GM23338 (cell line): ENCODE measurements at regions not wholly inside any gene's neighbourhood (a gene's known extent, or its start where the extent isn't known, plus 50 kb on each side); places are given as distances from the start of the nearest gene placed in this dataset.

Experiments used
- ATAC-seq: fragments of 200-7000 bp; cut with Tn5 transposase; 3 replicates; pipeline ENCODE4 v1.9.1; 2020
- DNase-seq: peaks from one replicate; pipeline ENCODE4 v3.0.0-alpha.2; 2015; ENCODE audit warnings: low spot score
- H2AFZ ChIP-seq: fragments of 200-600 bp; sonication (generic); 2 replicates; pipeline ENCODE4 v1.8.0; 2016; ENCODE audit warnings: antibody characterized with exemption, mild to moderate bottlenecking, moderate library complexity
- H3F3A ChIP-seq: fragments of 200-600 bp; sonication (generic); replicated peaks from 2 replicates; pipeline ENCODE4 v1.8.0; 2017; ENCODE audit warnings: antibody characterized with exemption, mixed run types, low read depth
- H3K27ac ChIP-seq: fragments of 200-600 bp; sonication (generic); 2 replicates; pipeline ENCODE4 v1.6.1; 2016; ENCODE audit warnings: low read depth
- H3K27me3 ChIP-seq: fragments of 200-600 bp; sonication (generic); 2 replicates; pipeline ENCODE4 v1.8.0; 2016; ENCODE audit warnings: mild to moderate bottlenecking, mixed run types, moderate library complexity; ENCODE audit not compliant: insufficient read depth
- H3K36me3 ChIP-seq: fragments of 200-600 bp; sonication (generic); 2 replicates; pipeline ENCODE4 v1.8.0; 2016; ENCODE audit warnings: mild to moderate bottlenecking; ENCODE audit not compliant: insufficient read depth
- H3K4me1 ChIP-seq: fragments of 200-600 bp; sonication (generic); 2 replicates; pipeline ENCODE4 v1.8.0; 2016; ENCODE audit warnings: mild to moderate bottlenecking, moderate library complexity; ENCODE audit not compliant: insufficient read depth
- H3K4me2 ChIP-seq: fragments of 200-600 bp; sonication (generic); 2 replicates; pipeline ENCODE4 v1.7.1; 2017; ENCODE audit warnings: mixed run types
- H3K4me3 ChIP-seq: fragments of 200-600 bp; sonication (generic); 2 replicates; pipeline ENCODE4 v1.6.1; 2016; ENCODE audit warnings: mixed run types
- H3K79me2 ChIP-seq: fragments of 200-600 bp; sonication (generic); replicated peaks from 2 replicates; pipeline ENCODE4 v1.8.0; 2017; ENCODE audit warnings: mild to moderate bottlenecking; ENCODE audit not compliant: insufficient read depth
- H3K9me2 ChIP-seq: fragments of 200-600 bp; sonication (generic); 2 replicates; pipeline ENCODE4 v1.8.0; 2017; ENCODE audit not compliant: insufficient read depth
- H4K20me1 ChIP-seq: fragments of 200-600 bp; sonication (generic); replicated peaks from 2 replicates; pipeline ENCODE4 v1.8.0; 2017; ENCODE audit warnings: mild to moderate bottlenecking; ENCODE audit not compliant: insufficient read depth
- H3K27ac Mint-ChIP-seq: 2 replicates; pipeline ENCODE4 v1.8.0; 2020; ENCODE audit warnings: inconsistent platforms, mild to moderate bottlenecking, moderate library complexity, mixed read lengths
- H3K27me3 Mint-ChIP-seq: 3 replicates; pipeline ENCODE4 v1.8.0; 2022; ENCODE audit warnings: low read depth, mild to moderate bottlenecking, moderate library complexity, mixed read lengths, inconsistent platforms; ENCODE audit not compliant: insufficient read depth, poor library complexity
- H3K36me3 Mint-ChIP-seq: 3 replicates; pipeline ENCODE4 v1.8.0; 2021; ENCODE audit warnings: low read depth, mild to moderate bottlenecking, inconsistent platforms, moderate library complexity, mixed read lengths
- H3K4me1 Mint-ChIP-seq: 3 replicates; pipeline ENCODE4 v1.8.0; 2020; ENCODE audit warnings: mild to moderate bottlenecking, inconsistent platforms, mixed read lengths
- H3K4me3 Mint-ChIP-seq: 3 replicates; pipeline ENCODE4 v1.8.0; 2021; ENCODE audit warnings: moderate library complexity, mild to moderate bottlenecking, inconsistent platforms, mixed read lengths
- H3K9me3 Mint-ChIP-seq: 3 replicates; pipeline ENCODE4 v1.8.0; 2020; ENCODE audit warnings: moderate library complexity, mild to moderate bottlenecking, inconsistent platforms, mixed read lengths
- EZH2phosphoT487 ChIP-seq: fragments of 200-600 bp; sonication (generic); IDR thresholded peaks from one replicate; pipeline ENCODE4 v1.8.1; 2018; ENCODE audit warnings: antibody characterized with exemption; ENCODE audit not compliant: unreplicated experiment
- NANOG ChIP-seq: IDR thresholded peaks from 2 replicates; pipeline ENCODE4 v1.6.1; 2016; ENCODE audit warnings: antibody characterized with exemption, borderline replicate concordance
- POLR2AphosphoS5 ChIP-seq: IDR thresholded peaks from 2 replicates; pipeline ENCODE4 v1.6.1; 2016; ENCODE audit warnings: antibody characterized with exemption, low read depth
- STAT1 ChIP-seq: IDR thresholded peaks from one replicate; pipeline ENCODE4 v1.6.1; 2016; ENCODE audit warnings: antibody characterized with exemption; ENCODE audit not compliant: unreplicated experiment
- TF ChIP-seq, protein P1 (sequence below): IDR thresholded peaks from 2 replicates; pipeline ENCODE4 v1.6.1; 2016; ENCODE audit warnings: antibody characterized with exemption
- TF ChIP-seq, protein P2 (sequence below), 2 experiments: fragments of 200-600 bp in 1 of 2; sonication (generic) in 1 of 2; conservative IDR thresholded peaks; 2 replicates each; pipeline versions ENCODE4 v1.5.1 to v1.6.1; 2016 to 2017; ENCODE audit warnings: antibody characterized with exemption in 2 of 2, low read depth in 2 of 2, mild to moderate bottlenecking in 2 of 2, moderate library complexity in 1 of 2
- TF ChIP-seq, protein P3 (sequence below): IDR thresholded peaks from one replicate; pipeline ENCODE4 v1.6.1; 2018; ENCODE audit warnings: antibody characterized with exemption; ENCODE audit not compliant: unreplicated experiment

DNA sequence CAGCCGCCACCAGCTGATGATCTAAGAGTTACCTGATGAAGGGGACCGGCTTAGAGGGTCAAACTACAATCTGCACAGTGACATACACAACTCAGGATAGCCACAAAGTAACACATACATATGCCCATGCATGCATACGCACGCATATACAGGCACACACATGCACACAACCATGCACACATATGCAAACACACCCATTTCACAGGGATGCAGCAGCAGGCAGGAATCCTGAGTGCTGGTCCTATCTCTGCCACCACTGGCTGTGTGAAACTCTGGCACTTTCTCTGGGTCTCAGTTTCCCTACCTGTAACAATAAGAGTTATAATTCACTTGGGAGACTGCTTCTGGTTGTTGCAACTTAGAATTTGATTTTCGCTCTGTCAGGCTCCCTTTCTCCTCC, 520.2 kb downstream of the PTPRU start:
- no peaks in the 10 kb centered on the region; the same call in 2 of the 3 replicates for H3K9me3 Mint-ChIP-seq
- no peaks in the 10 kb centered on the region for H3K79me2 ChIP-seq
- TF ChIP-seq, protein P1, sequence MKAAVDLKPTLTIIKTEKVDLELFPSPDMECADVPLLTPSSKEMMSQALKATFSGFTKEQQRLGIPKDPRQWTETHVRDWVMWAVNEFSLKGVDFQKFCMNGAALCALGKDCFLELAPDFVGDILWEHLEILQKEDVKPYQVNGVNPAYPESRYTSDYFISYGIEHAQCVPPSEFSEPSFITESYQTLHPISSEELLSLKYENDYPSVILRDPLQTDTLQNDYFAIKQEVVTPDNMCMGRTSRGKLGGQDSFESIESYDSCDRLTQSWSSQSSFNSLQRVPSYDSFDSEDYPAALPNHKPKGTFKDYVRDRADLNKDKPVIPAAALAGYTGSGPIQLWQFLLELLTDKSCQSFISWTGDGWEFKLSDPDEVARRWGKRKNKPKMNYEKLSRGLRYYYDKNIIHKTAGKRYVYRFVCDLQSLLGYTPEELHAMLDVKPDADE: no peak
- TF ChIP-seq POLR2AphosphoS5: no peak
- TF ChIP-seq, protein P2, sequence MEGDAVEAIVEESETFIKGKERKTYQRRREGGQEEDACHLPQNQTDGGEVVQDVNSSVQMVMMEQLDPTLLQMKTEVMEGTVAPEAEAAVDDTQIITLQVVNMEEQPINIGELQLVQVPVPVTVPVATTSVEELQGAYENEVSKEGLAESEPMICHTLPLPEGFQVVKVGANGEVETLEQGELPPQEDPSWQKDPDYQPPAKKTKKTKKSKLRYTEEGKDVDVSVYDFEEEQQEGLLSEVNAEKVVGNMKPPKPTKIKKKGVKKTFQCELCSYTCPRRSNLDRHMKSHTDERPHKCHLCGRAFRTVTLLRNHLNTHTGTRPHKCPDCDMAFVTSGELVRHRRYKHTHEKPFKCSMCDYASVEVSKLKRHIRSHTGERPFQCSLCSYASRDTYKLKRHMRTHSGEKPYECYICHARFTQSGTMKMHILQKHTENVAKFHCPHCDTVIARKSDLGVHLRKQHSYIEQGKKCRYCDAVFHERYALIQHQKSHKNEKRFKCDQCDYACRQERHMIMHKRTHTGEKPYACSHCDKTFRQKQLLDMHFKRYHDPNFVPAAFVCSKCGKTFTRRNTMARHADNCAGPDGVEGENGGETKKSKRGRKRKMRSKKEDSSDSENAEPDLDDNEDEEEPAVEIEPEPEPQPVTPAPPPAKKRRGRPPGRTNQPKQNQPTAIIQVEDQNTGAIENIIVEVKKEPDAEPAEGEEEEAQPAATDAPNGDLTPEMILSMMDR (conservative IDR thresholded peaks at IDR 0.05; ENCODE audit: low read depth in 2 of 2): no peak
- TF ChIP-seq, protein P3, sequence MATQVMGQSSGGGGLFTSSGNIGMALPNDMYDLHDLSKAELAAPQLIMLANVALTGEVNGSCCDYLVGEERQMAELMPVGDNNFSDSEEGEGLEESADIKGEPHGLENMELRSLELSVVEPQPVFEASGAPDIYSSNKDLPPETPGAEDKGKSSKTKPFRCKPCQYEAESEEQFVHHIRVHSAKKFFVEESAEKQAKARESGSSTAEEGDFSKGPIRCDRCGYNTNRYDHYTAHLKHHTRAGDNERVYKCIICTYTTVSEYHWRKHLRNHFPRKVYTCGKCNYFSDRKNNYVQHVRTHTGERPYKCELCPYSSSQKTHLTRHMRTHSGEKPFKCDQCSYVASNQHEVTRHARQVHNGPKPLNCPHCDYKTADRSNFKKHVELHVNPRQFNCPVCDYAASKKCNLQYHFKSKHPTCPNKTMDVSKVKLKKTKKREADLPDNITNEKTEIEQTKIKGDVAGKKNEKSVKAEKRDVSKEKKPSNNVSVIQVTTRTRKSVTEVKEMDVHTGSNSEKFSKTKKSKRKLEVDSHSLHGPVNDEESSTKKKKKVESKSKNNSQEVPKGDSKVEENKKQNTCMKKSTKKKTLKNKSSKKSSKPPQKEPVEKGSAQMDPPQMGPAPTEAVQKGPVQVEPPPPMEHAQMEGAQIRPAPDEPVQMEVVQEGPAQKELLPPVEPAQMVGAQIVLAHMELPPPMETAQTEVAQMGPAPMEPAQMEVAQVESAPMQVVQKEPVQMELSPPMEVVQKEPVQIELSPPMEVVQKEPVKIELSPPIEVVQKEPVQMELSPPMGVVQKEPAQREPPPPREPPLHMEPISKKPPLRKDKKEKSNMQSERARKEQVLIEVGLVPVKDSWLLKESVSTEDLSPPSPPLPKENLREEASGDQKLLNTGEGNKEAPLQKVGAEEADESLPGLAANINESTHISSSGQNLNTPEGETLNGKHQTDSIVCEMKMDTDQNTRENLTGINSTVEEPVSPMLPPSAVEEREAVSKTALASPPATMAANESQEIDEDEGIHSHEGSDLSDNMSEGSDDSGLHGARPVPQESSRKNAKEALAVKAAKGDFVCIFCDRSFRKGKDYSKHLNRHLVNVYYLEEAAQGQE: no peak
- no peak for TF ChIP-seq STAT1
- TF ChIP-seq NANOG: no peak
- TF ChIP-seq EZH2phosphoT487: no peak
- H3K27ac ChIP-seq: no peak overlapping the region
- no peak overlapping the region for H3K27ac Mint-ChIP-seq
- H3K36me3 Mint-ChIP-seq: no peaks in the 10 kb centered on the region
- no peak overlapping the region for H3K4me2 ChIP-seq
- H3K4me1 Mint-ChIP-seq: no peaks in the 10 kb centered on the region
- H4K20me1 ChIP-seq: no peaks in the 10 kb centered on the region
- H2AFZ ChIP-seq: no peak overlapping the region
- no peak overlapping the region for H3K4me3 ChIP-seq
- H3K27me3 ChIP-seq: no peaks in the 10 kb centered on the region
- H3F3A ChIP-seq: no peaks in the 10 kb centered on the region
- H3K36me3 ChIP-seq: no peaks in the 10 kb centered on the region
- no peaks in the 10 kb centered on the region for H3K4me1 ChIP-seq
- ATAC-seq: no peak
- no peaks in the 10 kb centered on the region for H3K9me2 ChIP-seq
- peaks cover 8% of the 10 kb centered on the region for H3K27me3 Mint-ChIP-seq
- no peak for DNase-seq
- no peak overlapping the region for H3K4me3 Mint-ChIP-seq

DNA sequence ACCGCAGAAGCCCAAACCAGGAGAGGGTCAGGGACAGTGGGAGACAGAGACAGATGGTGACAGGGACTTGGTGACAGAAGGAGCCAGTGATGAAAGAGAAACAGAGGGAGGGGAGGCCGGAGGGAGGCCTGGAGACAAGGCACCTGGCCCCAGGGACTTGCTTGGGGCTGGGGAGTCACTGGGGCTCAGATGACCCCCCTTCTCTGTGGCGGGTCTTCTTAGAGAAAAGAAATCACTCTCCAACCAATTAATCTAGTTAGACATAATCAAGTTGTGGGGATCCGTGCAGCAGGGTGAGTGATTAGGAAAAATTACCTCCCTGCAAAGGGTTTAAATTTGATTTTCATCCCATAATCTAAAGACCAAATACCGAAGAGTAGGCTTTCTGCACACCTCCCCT, 519.8 kb downstream of the PTPRU start:
- Histone ChIP-seq H2AFZ (no peak overlapping the region), H3K27me3 (no peaks in the 10 kb centered on the region), H3K79me2 (no peaks in the 10 kb centered on the region), H3F3A (no peaks in the 10 kb centered on the region), H3K27ac (no peak overlapping the region), H3K4me3 (no peak overlapping the region), H3K4me1 (no peaks in the 10 kb centered on the region), H3K36me3 (no peaks in the 10 kb centered on the region), H4K20me1 (no peaks in the 10 kb centered on the region), H3K9me2 (no peaks in the 10 kb centered on the region), H3K4me2 (no peak overlapping the region)
- peaks cover 8% of the 10 kb centered on the region for H3K27me3 Mint-ChIP-seq
- no peaks in the 10 kb centered on the region for H3K4me1 Mint-ChIP-seq
- H3K9me3 Mint-ChIP-seq: no peaks in the 10 kb centered on the region; the same call in 2 of the 3 replicates
- H3K4me3 Mint-ChIP-seq: no peak overlapping the region
- H3K36me3 Mint-ChIP-seq: no peaks in the 10 kb centered on the region
- DNase-seq (no peak), ATAC-seq (no peak)
- H3K27ac Mint-ChIP-seq: no peak overlapping the region
- TF ChIP-seq, protein P2 (conservative IDR thresholded peaks at IDR 0.05; ENCODE audit: low read depth in 2 of 2): no peak
- TF ChIP-seq EZH2phosphoT487: no peak
